GM12865 (cell line): ENCODE measurements at regions not wholly inside any gene's neighbourhood (a gene's known extent, or its start where the extent isn't known, plus 50 kb on each side); places are given as distances from the start of the nearest gene placed in this dataset.

Experiments
- DNase-seq: peaks from one replicate; pipeline ENCODE4 v3.0.0; 2010; ENCODE audit warnings: low read depth
- H3K4me3 ChIP-seq: 2 replicates; pipeline ENCODE4 v1.5.1; 2011; ENCODE audit warnings: mild to moderate bottlenecking, low read depth, low read length, control low read depth
- CTCF ChIP-seq: IDR thresholded peaks from 2 replicates; pipeline ENCODE4 v1.5.1; 2011; ENCODE audit warnings: low read length, control low read depth, low read depth, inconsistent platforms; ENCODE audit not compliant: insufficient read depth; ENCODE audit errors: missing control alignments

GRCh38 chr11:104817973-104818372 lies 80.3 kb downstream of the CASP12 start:
- no peak overlapping the region for H3K4me3 ChIP-seq
- no peak for TF ChIP-seq CTCF
- DNase-seq, result no peak

GRCh38 chr11:104813532-104813931 lies 84.7 kb downstream of the CASP12 start:
- DNase-seq, result no peak

GRCh38 chr11:104812103-104812788 lies 86.0 kb downstream of the CASP12 start:
- TF ChIP-seq CTCF, result no peak
- H3K4me3 ChIP-seq, result no peak overlapping the region
- no peak for DNase-seq

More at GRCh38 chr11:104813532-104813931, 84.7 kb downstream of the CASP12 start:
- H3K4me3 ChIP-seq, result no peak overlapping the region
- no peak for TF ChIP-seq CTCF

GRCh38 chr11:104803776-104804175 lies 94.5 kb downstream of the CASP12 start:
- no peak overlapping the region for H3K4me3 ChIP-seq
- TF ChIP-seq CTCF, result no peak
- DNase-seq, result no peak

- H3K4me3 ChIP-seq, result no peak overlapping the region
- peak; percentile 27 for DNase-seq
- no peak for TF ChIP-seq CTCF
Measured at GRCh38 chr11:104799251-104799650, 99.0 kb downstream of the CASP12 start.

GRCh38 chr11:104798789-104799188 lies 99.5 kb downstream of the CASP12 start:
- DNase-seq, result no peak
- TF ChIP-seq CTCF, result no peak

GRCh38 chr11:104796301-104796700 lies 102.0 kb downstream of the CASP12 start:
- DNase-seq, result no peak
- no peak for TF ChIP-seq CTCF
- H3K4me3 ChIP-seq, result no peak overlapping the region

More at GRCh38 chr11:104798789-104799188, 99.5 kb downstream of the CASP12 start:
- peak overlapping the region; percentile 17; the same call in 1 of the 2 replicates for H3K4me3 ChIP-seq
